ENCODE measurements at regions not wholly inside any gene's neighbourhood (a gene's known extent, or its start where the extent isn't known, plus 50 kb on each side); places are given as distances from the start of the nearest gene placed in this dataset.

GRCh38 chr19:27821418-27822018, 1391.4 kb downstream of the UQCRFS1 start:
- TF ChIP-seq EP300 (IDR thresholded peaks at IDR 0.05) (no peak), CTCF (IDR thresholded peaks at IDR 0.05) (no peak), POLR2A (IDR thresholded peaks at IDR 0.05) (no peak)

All from sigmoid colon (tissue), 4 donors.